Body of pancreas (tissue), 4 donors: ENCODE measurements at regions not wholly inside any gene's neighbourhood (a gene's known extent, or its start where the extent isn't known, plus 50 kb on each side); places are given as distances from the start of the nearest gene placed in this dataset.

Source experiments
- CTCF ChIP-seq, 7 experiments: fragments of 450-650 bp in 4 of 7; fragments of 200-600 bp in 3 of 7; sonication (generic) in 3 of 7; IDR thresholded peaks; one replicate each; pipeline ENCODE4 v1.5.1; 2016 to 2019; ENCODE audit warnings: antibody characterized with exemption in 7 of 7
- POLR2A ChIP-seq, 3 donors: fragments of 450-650 bp; IDR thresholded peaks; one replicate each; pipeline ENCODE4 v1.6.1; 2016; ENCODE audit warnings: antibody characterized with exemption in 3 of 3, mild to moderate bottlenecking in 2 of 3

GRCh38 chr17:70658840-70659239 is 489.5 kb downstream of the KCNJ2 start:
- TF ChIP-seq CTCF (IDR thresholded peaks at IDR 0.05) (no peak), POLR2A (IDR thresholded peaks at IDR 0.05) (no peak)
